Panc1 (cell line): ENCODE measurements at regions not wholly inside any gene's neighbourhood (a gene's known extent, or its start where the extent isn't known, plus 50 kb on each side); places are given as distances from the start of the nearest gene placed in this dataset.

Source experiments
- SIN3A ChIP-seq: IDR thresholded peaks from 2 replicates; pipeline ENCODE4 v1.6.1; 2012; ENCODE audit warnings: low read depth, mild to moderate bottlenecking, low read length, moderate library complexity, borderline replicate concordance; ENCODE audit not compliant: insufficient read depth
- TF ChIP-seq, protein P1 (sequence below): fragments of 450-650 bp; IDR thresholded peaks from 2 replicates; pipeline ENCODE4 v1.5.1; 2017; ENCODE audit warnings: mild to moderate bottlenecking
- TF ChIP-seq, protein P2 (sequence below), 2 experiments: IDR thresholded peaks; 2 replicates each; pipeline ENCODE4 v1.6.1; 2011 to 2012; ENCODE audit warnings: low read depth in 2 of 2, control low read depth in 1 of 2, low read length in 1 of 2, mild to moderate bottlenecking in 1 of 2, moderate library complexity in 1 of 2; ENCODE audit not compliant: insufficient read depth in 1 of 2

DNA sequence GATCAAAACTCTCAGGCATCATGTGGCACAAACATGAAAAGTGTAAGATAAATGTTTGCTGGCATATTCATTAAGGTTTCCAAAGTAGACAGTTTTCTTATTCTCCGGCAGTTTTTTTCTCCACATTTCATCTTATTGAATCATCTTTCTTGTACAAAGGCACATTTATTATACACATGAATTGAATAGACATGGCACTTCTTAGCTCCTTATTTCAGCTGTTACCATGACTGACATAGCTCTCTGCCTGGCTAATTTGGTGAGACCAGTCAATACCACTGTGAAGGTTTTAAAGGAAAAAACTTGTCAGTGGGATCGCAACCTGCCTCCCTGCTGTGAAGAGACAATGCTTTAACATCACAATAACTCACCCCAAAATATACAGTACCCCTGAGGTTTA is 285.0 kb upstream of the PCDH20 start:
- TF ChIP-seq, protein P1, sequence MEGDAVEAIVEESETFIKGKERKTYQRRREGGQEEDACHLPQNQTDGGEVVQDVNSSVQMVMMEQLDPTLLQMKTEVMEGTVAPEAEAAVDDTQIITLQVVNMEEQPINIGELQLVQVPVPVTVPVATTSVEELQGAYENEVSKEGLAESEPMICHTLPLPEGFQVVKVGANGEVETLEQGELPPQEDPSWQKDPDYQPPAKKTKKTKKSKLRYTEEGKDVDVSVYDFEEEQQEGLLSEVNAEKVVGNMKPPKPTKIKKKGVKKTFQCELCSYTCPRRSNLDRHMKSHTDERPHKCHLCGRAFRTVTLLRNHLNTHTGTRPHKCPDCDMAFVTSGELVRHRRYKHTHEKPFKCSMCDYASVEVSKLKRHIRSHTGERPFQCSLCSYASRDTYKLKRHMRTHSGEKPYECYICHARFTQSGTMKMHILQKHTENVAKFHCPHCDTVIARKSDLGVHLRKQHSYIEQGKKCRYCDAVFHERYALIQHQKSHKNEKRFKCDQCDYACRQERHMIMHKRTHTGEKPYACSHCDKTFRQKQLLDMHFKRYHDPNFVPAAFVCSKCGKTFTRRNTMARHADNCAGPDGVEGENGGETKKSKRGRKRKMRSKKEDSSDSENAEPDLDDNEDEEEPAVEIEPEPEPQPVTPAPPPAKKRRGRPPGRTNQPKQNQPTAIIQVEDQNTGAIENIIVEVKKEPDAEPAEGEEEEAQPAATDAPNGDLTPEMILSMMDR = no peak
- TF ChIP-seq SIN3A = no peak
- TF ChIP-seq, protein P2, sequence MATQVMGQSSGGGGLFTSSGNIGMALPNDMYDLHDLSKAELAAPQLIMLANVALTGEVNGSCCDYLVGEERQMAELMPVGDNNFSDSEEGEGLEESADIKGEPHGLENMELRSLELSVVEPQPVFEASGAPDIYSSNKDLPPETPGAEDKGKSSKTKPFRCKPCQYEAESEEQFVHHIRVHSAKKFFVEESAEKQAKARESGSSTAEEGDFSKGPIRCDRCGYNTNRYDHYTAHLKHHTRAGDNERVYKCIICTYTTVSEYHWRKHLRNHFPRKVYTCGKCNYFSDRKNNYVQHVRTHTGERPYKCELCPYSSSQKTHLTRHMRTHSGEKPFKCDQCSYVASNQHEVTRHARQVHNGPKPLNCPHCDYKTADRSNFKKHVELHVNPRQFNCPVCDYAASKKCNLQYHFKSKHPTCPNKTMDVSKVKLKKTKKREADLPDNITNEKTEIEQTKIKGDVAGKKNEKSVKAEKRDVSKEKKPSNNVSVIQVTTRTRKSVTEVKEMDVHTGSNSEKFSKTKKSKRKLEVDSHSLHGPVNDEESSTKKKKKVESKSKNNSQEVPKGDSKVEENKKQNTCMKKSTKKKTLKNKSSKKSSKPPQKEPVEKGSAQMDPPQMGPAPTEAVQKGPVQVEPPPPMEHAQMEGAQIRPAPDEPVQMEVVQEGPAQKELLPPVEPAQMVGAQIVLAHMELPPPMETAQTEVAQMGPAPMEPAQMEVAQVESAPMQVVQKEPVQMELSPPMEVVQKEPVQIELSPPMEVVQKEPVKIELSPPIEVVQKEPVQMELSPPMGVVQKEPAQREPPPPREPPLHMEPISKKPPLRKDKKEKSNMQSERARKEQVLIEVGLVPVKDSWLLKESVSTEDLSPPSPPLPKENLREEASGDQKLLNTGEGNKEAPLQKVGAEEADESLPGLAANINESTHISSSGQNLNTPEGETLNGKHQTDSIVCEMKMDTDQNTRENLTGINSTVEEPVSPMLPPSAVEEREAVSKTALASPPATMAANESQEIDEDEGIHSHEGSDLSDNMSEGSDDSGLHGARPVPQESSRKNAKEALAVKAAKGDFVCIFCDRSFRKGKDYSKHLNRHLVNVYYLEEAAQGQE (IDR thresholded peaks at IDR 0.05; ENCODE audit: insufficient read depth in 1 of 2, low read depth in 2 of 2, low read length in 1 of 2) = no peak
